ENCODE measurements at regions not wholly inside any gene's neighbourhood (a gene's known extent, or its start where the extent isn't known, plus 50 kb on each side); places are given as distances from the start of the nearest gene placed in this dataset.

- no peak for TF ChIP-seq POLR2AphosphoS5 (IDR thresholded peaks at IDR 0.05; ENCODE audit: borderline replicate concordance, low read depth, low read length)
- TF ChIP-seq EZH2 (IDR thresholded peaks at IDR 0.05): no peak
- TF ChIP-seq FOXP2 (optimal IDR thresholded peaks at IDR 0.05; ENCODE audit: control extremely low read depth, extremely low read length, insufficient read depth): no peak
Measured at GRCh38 chr16:48817032-48817431, 207.1 kb upstream of the N4BP1 start.
